Esophagus (tissue), 2 donors: ENCODE measurements at regions not wholly inside any gene's neighbourhood (a gene's known extent, or its start where the extent isn't known, plus 50 kb on each side); places are given as distances from the start of the nearest gene placed in this dataset.

Experiments used
- H3K27ac ChIP-seq, 2 donors: one replicate each; pipeline ENCODE4 v1.5.1; 2013; ENCODE audit warnings: low read depth in 2 of 2, mild to moderate bottlenecking in 2 of 2, inconsistent platforms in 1 of 2, low read length in 1 of 2, moderate library complexity in 1 of 2
- H3K27me3 ChIP-seq, 2 donors: one replicate each; pipeline ENCODE4 v1.6.1; 2013; ENCODE audit warnings: low read length in 2 of 2, control low read depth in 1 of 2, mild to moderate bottlenecking in 1 of 2; ENCODE audit not compliant: insufficient read depth in 2 of 2, control insufficient read depth in 1 of 2
- H3K36me3 ChIP-seq, 2 donors: one replicate each; pipeline ENCODE4 v1.6.1; 2013; ENCODE audit warnings: low read length in 1 of 2; ENCODE audit not compliant: control insufficient read depth in 2 of 2, insufficient read depth in 2 of 2
- H3K4me1 ChIP-seq, 2 donors: one replicate each; pipeline ENCODE4 v1.6.1; 2013; ENCODE audit warnings: low read length in 1 of 2; ENCODE audit not compliant: control insufficient read depth in 2 of 2, insufficient read depth in 2 of 2
- H3K4me3 ChIP-seq, 2 donors: one replicate each; pipeline ENCODE4 v1.5.1; 2013; ENCODE audit warnings: low read length in 2 of 2, mild to moderate bottlenecking in 2 of 2, low read depth in 1 of 2, moderate library complexity in 1 of 2
- H3K9me3 ChIP-seq, 2 donors: one replicate each; pipeline ENCODE4 v1.6.1; 2013; ENCODE audit warnings: mild to moderate bottlenecking in 2 of 2, low read depth in 1 of 2, low read length in 1 of 2, moderate library complexity in 1 of 2; ENCODE audit not compliant: control insufficient read depth in 2 of 2, insufficient read depth in 1 of 2
- WGBS, 2 donors: extraction: QIAGEN DNeasy Blood & Tissue Kit; methylation state at CpG; one replicate each; pipeline ENCODE4 v1.1.7; 2013; 5-methylcytosine and 5-hydroxymethylcytosine counted together
- donor health status: healthy with polysubstance abuse.
- donor health status: Bipolar disorder and iron deficiency.

GRCh38 chr17:72433797-72434196, 313.0 kb downstream of the SOX9 start:
- no peaks in the 10 kb centered on the region for H3K36me3 ChIP-seq
- no peaks in the 10 kb centered on the region for H3K27me3 ChIP-seq
- no peak overlapping the region for H3K27ac ChIP-seq
- H3K4me3 ChIP-seq, result no peak overlapping the region
- H3K9me3 ChIP-seq, result no peaks in the 10 kb centered on the region
- H3K4me1 ChIP-seq, result peaks cover 0 to 7% of the 10 kb centered on the region in 2 donors
- WGBS, 2 donors, result 81 to 92% methylated on average over 3 of the region's 3 CpGs

- Histone ChIP-seq H3K4me1 (peaks cover 0 to 7% of the 10 kb centered on the region in 2 donors), H3K4me3 (no peak overlapping the region), H3K9me3 (no peaks in the 10 kb centered on the region), H3K36me3 (no peaks in the 10 kb centered on the region), H3K27me3 (no peaks in the 10 kb centered on the region), H3K27ac (no peak overlapping the region)
Observed at GRCh38 chr17:72434581-72434980, 313.8 kb downstream of the SOX9 start.

- Histone ChIP-seq H3K4me3 (no peak overlapping the region), H3K36me3 (no peaks in the 10 kb centered on the region), H3K9me3 (no peaks in the 10 kb centered on the region), H3K4me1 (peaks cover 0 to 7% of the 10 kb centered on the region in 2 donors), H3K27me3 (no peaks in the 10 kb centered on the region), H3K27ac (no peak overlapping the region)
- WGBS, 2 donors, result 69 to 77% methylated on average over 9 of the region's 9 CpGs
Observed at GRCh38 chr17:72434991-72435618, 314.3 kb downstream of the SOX9 start.

- 72 to 79% methylated on average over 6 of the region's 6 CpGs for WGBS, 2 donors
- no peaks in the 10 kb centered on the region for H3K27me3 ChIP-seq
- H3K9me3 ChIP-seq, result no peaks in the 10 kb centered on the region
- no peak overlapping the region for H3K4me3 ChIP-seq
- H3K36me3 ChIP-seq, result no peaks in the 10 kb centered on the region
- H3K4me1 ChIP-seq, result peaks cover 0 to 5% of the 10 kb centered on the region in 2 donors
- H3K27ac ChIP-seq, result no peak overlapping the region
Observed at GRCh38 chr17:72438783-72439182, 318.0 kb downstream of the SOX9 start.

GRCh38 chr17:72439893-72440502, 319.2 kb downstream of the SOX9 start:
- WGBS, 2 donors, result 78 to 80% methylated on average over 12 of the region's 12 CpGs
- Histone ChIP-seq H3K36me3 (no peaks in the 10 kb centered on the region), H3K4me1 (peaks cover 0 to 3% of the 10 kb centered on the region in 2 donors), H3K27ac (no peak overlapping the region), H3K9me3 (no peaks in the 10 kb centered on the region), H3K4me3 (no peak overlapping the region), H3K27me3 (no peaks in the 10 kb centered on the region)

- peaks cover 0 to 4% of the 10 kb centered on the region in 2 donors for H3K4me1 ChIP-seq
- H3K4me3 ChIP-seq, result no peak overlapping the region
- no peaks in the 10 kb centered on the region for H3K27me3 ChIP-seq
- WGBS, 2 donors, result 86 to 91% methylated on average over 6 of the region's 6 CpGs
- H3K27ac ChIP-seq, result no peak overlapping the region
- no peaks in the 10 kb centered on the region for H3K36me3 ChIP-seq
- no peaks in the 10 kb centered on the region for H3K9me3 ChIP-seq
Observed at GRCh38 chr17:72440961-72441360, 320.1 kb downstream of the SOX9 start.

GRCh38 chr17:72441909-72442308, 321.1 kb downstream of the SOX9 start:
- no peaks in the 10 kb centered on the region for H3K9me3 ChIP-seq
- peaks cover 0 to 4% of the 10 kb centered on the region in 2 donors for H3K4me1 ChIP-seq
- 91 to 95% methylated on average over 4 of the region's 4 CpGs for WGBS, 2 donors
- H3K4me3 ChIP-seq, result no peak overlapping the region
- H3K27me3 ChIP-seq, result no peaks in the 10 kb centered on the region
- no peaks in the 10 kb centered on the region for H3K36me3 ChIP-seq
- H3K27ac ChIP-seq, result no peak overlapping the region

- Histone ChIP-seq H3K4me1 (peaks cover 0 to 4% of the 10 kb centered on the region in 2 donors), H3K27me3 (no peaks in the 10 kb centered on the region), H3K36me3 (no peaks in the 10 kb centered on the region), H3K27ac (no peak overlapping the region), H3K9me3 (no peaks in the 10 kb centered on the region), H3K4me3 (no peak overlapping the region)
- 76 to 80% methylated on average over 9 of the region's 9 CpGs for WGBS, 2 donors
Observed at GRCh38 chr17:72444517-72445054, 323.8 kb downstream of the SOX9 start.

- 88 to 92% methylated on average over 26 of the region's 26 CpGs for WGBS, 2 donors
- Histone ChIP-seq H3K4me3 (no peak overlapping the region), H3K36me3 (no peaks in the 10 kb centered on the region), H3K27me3 (no peaks in the 10 kb centered on the region), H3K27ac (no peak overlapping the region), H3K4me1 (peaks cover 0 to 4% of the 10 kb centered on the region in 2 donors), H3K9me3 (no peaks in the 10 kb centered on the region)
Observed at GRCh38 chr17:72445055-72445991, 324.5 kb downstream of the SOX9 start.
